Dendritic cell treated with granulocyte-macrophage colony-stimulating factor and Interleukin-4, amounts not matched to agents 40 ng/mL and 50 ng/mL, for 4 days (primary cell): ENCODE measurements at regions not wholly inside any gene's neighbourhood (a gene's known extent, or its start where the extent isn't known, plus 50 kb on each side); places are given as distances from the start of the nearest gene placed in this dataset.
"Not testable (repeated sequence)": the region's sequence is repeated elsewhere in the genome, so short reads cannot be mapped to it uniquely, and the experiment has no call there.

ENCODE experiments used
- H3K27ac Mint-ChIP-seq: one replicate; pipeline ENCODE4 v1.8.0; 2022; ENCODE audit warnings: mild to moderate bottlenecking, mixed read lengths
- H3K27me3 Mint-ChIP-seq: one replicate; pipeline ENCODE4 v1.8.0; 2022; ENCODE audit warnings: mild to moderate bottlenecking, mixed read lengths
- H3K36me3 Mint-ChIP-seq: one replicate; pipeline ENCODE4 v1.8.0; 2022; ENCODE audit warnings: low read depth, mixed read lengths
- H3K4me1 Mint-ChIP-seq: one replicate; pipeline ENCODE4 v1.8.0; 2022; ENCODE audit warnings: low read depth, mixed read lengths
- H3K4me3 Mint-ChIP-seq: one replicate; pipeline ENCODE4 v1.8.0; 2022; ENCODE audit warnings: mild to moderate bottlenecking, moderate library complexity, mixed read lengths
- H3K9me3 Mint-ChIP-seq: one replicate; pipeline ENCODE4 v1.8.0; 2022; ENCODE audit warnings: mixed read lengths
- intact Hi-C: fragments of 100-400 bp; cut with micrococcal nuclease; formaldehyde crosslinking; loops from one replicate; pipeline ENCODE4 v1.15.0; 2022

DNA sequence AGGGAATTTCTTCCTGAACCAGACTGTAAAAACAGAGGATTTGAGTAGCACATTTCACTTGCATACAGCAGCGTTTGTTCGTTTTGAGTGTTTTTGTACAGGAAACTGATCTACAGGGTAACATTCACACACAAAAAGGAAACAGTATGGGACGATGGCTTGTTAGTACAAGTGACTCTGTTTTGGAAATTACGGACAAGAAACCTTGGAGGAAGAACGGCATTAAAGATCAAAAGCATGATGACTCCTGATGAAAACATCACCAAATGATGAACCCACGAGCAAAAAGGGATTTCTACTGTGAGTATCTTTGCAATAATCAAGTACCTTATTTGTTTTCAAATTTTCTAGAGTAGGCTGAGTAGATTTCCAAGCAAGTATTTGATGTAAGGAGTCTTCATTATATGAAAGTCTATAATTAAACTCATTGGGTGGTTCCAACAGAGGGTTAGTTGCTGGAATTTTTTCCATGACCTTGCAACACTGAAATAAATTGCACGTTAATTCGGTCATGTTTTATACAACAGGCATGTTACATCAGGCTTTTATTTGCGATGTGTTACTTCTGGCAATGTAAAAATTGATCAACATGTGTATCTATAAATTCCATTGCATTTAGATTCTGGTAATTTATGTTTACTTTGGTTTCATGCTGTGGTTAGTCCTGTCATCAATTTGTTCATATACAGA is 76.7 kb upstream of the KCNK2 start:
- intact Hi-C loops: no loop called here
- H3K36me3 Mint-ChIP-seq: no peaks in the 10 kb centered on the region
- H3K4me3 Mint-ChIP-seq: no peak overlapping the region
- H3K27me3 Mint-ChIP-seq: no peaks in the 10 kb centered on the region
- peaks cover 9% of the 10 kb centered on the region for H3K9me3 Mint-ChIP-seq
- no peak overlapping the region for H3K27ac Mint-ChIP-seq
- no peaks in the 10 kb centered on the region for H3K4me1 Mint-ChIP-seq

DNA sequence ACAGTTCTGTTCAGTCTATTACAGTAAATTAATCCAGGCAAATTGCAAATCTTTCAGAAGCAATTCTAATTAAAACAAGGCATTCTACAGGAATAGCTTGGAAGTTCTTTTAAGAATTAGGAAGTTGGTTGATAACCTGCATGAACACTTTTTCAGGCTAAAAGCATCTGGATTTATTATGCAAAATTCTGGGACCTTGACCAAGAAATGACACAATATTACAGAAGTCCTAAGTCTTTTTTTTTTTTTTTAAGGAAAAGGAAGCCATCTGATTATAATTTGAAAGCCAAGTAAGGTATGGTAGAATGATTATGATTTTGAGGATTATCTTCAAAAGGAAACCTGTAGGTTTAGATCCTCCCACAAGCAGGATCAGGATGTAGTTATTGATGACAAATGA is 74.7 kb upstream of the KCNK2 start:
- Mint-ChIP-seq H3K36me3 (no peaks in the 10 kb centered on the region), H3K4me1 (no peaks in the 10 kb centered on the region), H3K9me3 (peaks cover 9% of the 10 kb centered on the region), H3K4me3 (no peak overlapping the region), H3K27me3 (no peaks in the 10 kb centered on the region), H3K27ac (no peak overlapping the region)
- intact Hi-C loops: no loop called here

DNA sequence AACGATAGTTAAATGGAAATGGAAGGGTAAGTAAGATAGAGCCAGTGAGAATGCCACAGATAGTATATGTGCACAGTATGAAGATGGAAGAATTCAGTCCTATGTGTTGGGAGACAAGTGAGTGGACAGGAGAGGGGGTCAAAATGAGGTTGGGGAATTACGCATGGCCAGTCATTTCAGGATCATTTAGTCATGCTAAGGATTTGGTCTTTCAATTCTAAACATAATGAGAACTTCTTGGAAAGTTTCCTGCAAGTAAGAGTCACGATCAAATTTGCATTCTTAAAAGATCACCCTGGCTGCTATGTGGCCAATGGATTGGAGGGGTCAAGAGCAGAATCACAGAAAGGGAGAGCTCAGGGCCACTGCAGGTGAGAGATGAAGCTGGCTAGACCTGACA is 64.0 kb upstream of the KCNK2 start:
- Mint-ChIP-seq H3K27ac (no peak overlapping the region), H3K36me3 (no peaks in the 10 kb centered on the region), H3K27me3 (no peaks in the 10 kb centered on the region), H3K4me3 (no peak overlapping the region), H3K4me1 (no peaks in the 10 kb centered on the region), H3K9me3 (peaks cover 33% of the 10 kb centered on the region)
- intact Hi-C loops: no loop called here

DNA sequence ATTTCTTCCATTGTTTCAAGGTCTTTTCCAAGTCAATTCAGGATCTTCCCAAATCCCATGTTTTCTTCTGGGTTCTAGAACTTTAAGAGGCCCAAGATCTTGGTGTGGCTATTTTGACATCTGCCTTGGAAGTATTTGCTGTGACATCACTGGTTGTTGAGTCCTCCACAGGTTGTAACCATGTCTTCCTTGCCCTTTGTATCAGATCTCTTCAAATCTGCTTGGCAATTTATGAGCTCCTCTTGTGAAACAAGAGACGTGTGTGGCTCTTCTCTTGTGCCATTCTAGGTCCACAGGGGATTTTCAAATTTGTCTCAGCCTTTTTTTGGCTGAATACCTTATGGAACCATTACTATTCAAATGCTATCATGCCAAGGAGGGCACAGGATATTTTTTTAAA is 60.3 kb upstream of the KCNK2 start:
- Mint-ChIP-seq H3K27ac (no peak overlapping the region), H3K27me3 (no peaks in the 10 kb centered on the region), H3K4me3 (no peak overlapping the region), H3K36me3 (no peaks in the 10 kb centered on the region), H3K9me3 (peaks cover 9% of the 10 kb centered on the region), H3K4me1 (no peaks in the 10 kb centered on the region)
- intact Hi-C loops: no loop called here

DNA sequence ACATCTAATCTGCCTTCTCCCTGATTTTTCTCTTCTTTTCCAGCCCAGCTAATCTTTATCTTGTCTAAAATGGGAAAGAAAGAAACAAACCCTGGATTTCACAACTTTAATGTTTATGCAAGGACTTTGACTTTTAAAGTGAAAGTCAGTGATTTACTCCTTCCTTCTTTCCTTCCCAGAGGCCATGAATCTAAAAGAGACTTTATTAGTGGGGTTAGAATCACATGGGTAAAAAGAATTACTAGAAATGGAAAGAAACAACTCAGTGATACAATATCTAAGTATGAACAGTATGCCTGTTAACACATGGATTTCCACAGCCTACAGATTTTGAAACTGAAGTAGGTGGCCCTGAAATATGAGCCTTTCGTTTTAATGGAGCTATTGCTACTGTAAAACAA is 59.8 kb upstream of the KCNK2 start:
- peaks cover 9% of the 10 kb centered on the region for H3K9me3 Mint-ChIP-seq
- intact Hi-C loops: no loop called here
- no peaks in the 10 kb centered on the region for H3K27me3 Mint-ChIP-seq
- no peak overlapping the region for H3K4me3 Mint-ChIP-seq
- no peak overlapping the region for H3K27ac Mint-ChIP-seq
- H3K36me3 Mint-ChIP-seq: no peaks in the 10 kb centered on the region
- H3K4me1 Mint-ChIP-seq: no peaks in the 10 kb centered on the region

DNA sequence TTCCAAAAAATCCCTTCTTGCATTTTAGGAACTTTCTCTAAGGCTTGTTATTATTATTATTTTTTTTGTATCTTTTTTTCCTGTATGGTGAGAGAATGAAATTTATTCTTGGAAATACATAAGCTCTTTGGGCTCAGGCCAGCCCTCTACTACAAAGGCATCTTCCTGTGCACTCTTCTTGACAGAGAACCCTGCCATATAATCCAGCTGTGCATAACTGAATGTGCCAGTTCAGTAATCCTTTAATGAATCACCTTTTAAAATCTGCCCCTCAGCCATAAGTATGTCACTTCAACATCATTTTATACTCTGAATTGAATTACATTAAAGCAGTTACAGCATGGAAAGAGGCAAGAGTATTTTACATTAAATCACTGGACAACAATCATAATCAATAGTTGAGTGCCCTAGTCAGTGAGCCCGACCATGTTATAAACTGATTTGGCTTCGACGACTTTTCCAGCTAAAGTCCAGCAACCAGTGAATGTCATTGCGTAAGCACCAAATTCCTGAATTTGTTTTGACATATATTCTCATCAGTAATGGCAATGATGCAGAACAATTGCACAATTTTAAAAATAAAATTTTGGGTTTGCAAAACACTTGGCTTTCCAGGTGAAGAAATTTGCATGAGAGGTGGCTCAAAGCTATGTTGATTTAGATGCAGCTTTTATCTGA is 59.2 kb upstream of the KCNK2 start:
- Mint-ChIP-seq H3K4me1 (no peaks in the 10 kb centered on the region), H3K27me3 (no peaks in the 10 kb centered on the region), H3K9me3 (peaks cover 9% of the 10 kb centered on the region), H3K36me3 (no peaks in the 10 kb centered on the region), H3K27ac (no peak overlapping the region), H3K4me3 (no peak overlapping the region)
- intact Hi-C loops: no loop called here

DNA sequence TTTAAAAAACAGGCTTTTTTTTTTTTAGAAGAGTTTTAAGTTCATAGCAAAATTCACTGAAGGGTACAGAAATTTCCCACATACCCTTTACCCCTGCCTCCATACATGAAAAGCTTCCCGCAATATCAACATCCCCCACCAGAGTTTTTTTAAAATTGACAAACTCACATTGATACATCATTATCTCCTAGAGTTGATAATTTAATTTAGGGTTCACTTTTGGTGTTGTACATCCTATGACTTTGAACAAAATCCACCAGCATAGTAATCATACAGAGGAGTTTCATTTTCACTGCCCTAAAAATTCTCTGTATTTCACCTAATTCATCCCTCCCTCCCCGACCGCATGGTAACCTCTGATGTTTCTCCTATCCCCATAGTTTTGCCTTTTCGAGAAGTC is 53.6 kb upstream of the KCNK2 start:
- no peaks in the 10 kb centered on the region for H3K36me3 Mint-ChIP-seq
- no peaks in the 10 kb centered on the region for H3K4me1 Mint-ChIP-seq
- no peaks in the 10 kb centered on the region for H3K9me3 Mint-ChIP-seq
- H3K27me3 Mint-ChIP-seq: no peaks in the 10 kb centered on the region
- no peak overlapping the region for H3K4me3 Mint-ChIP-seq
- intact Hi-C loops: no loop called here
- no peak overlapping the region for H3K27ac Mint-ChIP-seq

DNA sequence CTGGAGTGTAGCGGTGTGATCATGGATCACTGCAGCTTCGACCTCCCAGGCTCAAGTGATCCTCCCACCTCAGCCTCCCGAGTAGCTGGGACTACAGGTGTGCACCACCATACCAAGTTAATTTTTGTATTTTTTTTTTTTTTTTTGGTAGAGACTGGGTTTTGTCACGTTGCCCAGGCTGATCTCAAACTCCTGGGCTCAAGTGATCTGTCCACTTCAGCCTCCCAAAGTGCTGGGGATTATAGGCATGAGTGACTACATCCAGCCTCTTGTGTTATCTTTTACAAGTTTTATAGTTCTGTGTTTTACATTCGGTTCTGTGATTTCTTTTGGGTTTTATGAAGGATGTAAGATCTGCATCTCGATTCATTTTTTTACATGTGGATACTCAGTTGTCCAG is 52.0 kb upstream of the KCNK2 start:
- H3K36me3 Mint-ChIP-seq, H3K4me3 Mint-ChIP-seq, H3K4me1 Mint-ChIP-seq, H3K9me3 Mint-ChIP-seq, intact Hi-C loops, H3K27ac Mint-ChIP-seq, H3K27me3 Mint-ChIP-seq: not testable (repeated sequence)

DNA sequence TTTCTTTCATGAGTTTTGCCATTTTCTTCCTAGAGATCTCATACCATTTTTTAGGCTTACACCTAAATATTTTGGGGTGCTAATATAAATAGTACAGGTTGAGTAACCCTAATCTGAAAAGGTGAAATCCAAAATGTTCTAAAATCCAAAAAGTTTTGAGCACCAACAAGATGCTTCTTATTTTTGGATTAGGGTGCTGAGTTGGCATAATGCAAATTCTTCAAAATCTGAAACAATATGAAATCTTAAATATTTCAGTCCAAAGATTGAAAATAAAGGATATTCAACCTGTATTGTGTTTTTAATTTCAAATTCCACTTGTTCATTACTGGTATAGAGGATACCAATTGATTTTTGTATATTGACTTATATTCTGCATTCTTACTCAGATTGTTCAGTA is 51.1 kb upstream of the KCNK2 start:
- Mint-ChIP-seq H3K4me1 (no peaks in the 10 kb centered on the region), H3K36me3 (no peaks in the 10 kb centered on the region), H3K4me3 (no peak overlapping the region), H3K27ac (no peak overlapping the region), H3K27me3 (no peaks in the 10 kb centered on the region), H3K9me3 (no peaks in the 10 kb centered on the region)
- intact Hi-C loops: no loop called here
